ENCODE measurements at regions not wholly inside any gene's neighbourhood (a gene's known extent, or its start where the extent isn't known, plus 50 kb on each side); places are given as distances from the start of the nearest gene placed in this dataset.

DNA sequence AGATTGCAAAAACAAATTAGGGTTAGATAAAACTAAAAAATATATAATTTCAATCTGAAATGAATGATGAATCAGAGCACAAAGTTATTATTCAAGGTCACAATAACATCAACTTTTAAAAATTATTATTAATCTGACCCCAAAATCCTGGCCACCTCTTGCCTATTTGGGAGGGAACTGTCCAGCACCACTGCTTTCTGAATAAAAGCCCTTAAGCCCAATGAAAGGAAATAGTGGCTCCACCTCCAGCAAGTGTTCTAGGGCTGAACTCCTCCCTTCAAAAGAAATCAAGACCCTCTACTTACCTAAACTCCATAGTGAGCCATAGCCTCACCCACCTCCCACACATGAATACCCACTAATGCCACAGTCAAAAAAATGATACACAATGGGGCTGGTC lies 208.2 kb downstream of the PARM1 start:
- TF ChIP-seq, protein P1, sequence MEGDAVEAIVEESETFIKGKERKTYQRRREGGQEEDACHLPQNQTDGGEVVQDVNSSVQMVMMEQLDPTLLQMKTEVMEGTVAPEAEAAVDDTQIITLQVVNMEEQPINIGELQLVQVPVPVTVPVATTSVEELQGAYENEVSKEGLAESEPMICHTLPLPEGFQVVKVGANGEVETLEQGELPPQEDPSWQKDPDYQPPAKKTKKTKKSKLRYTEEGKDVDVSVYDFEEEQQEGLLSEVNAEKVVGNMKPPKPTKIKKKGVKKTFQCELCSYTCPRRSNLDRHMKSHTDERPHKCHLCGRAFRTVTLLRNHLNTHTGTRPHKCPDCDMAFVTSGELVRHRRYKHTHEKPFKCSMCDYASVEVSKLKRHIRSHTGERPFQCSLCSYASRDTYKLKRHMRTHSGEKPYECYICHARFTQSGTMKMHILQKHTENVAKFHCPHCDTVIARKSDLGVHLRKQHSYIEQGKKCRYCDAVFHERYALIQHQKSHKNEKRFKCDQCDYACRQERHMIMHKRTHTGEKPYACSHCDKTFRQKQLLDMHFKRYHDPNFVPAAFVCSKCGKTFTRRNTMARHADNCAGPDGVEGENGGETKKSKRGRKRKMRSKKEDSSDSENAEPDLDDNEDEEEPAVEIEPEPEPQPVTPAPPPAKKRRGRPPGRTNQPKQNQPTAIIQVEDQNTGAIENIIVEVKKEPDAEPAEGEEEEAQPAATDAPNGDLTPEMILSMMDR (IDR thresholded peaks at IDR 0.05) = no peak
- TF ChIP-seq POLR2A (IDR thresholded peaks at IDR 0.05) = no peak
